Thyroid gland (tissue), 4 donors: ENCODE measurements at regions not wholly inside any gene's neighbourhood (a gene's known extent, or its start where the extent isn't known, plus 50 kb on each side); places are given as distances from the start of the nearest gene placed in this dataset.

ENCODE experiments used
- DNase-seq, 2 donors: peaks; one replicate each; pipeline ENCODE4 v3.0.0-alpha.2; 2019
- H3K27ac ChIP-seq, 3 donors: fragments of 200-600 bp; sonication (generic); 1 replicate in 2 of 3; 2 replicates in 1 of 3; pipeline ENCODE4 v1.5.1; 2016 to 2019; ENCODE audit warnings: mild to moderate bottlenecking in 1 of 3, moderate library complexity in 1 of 3
- H3K27me3 ChIP-seq: fragments of 200-600 bp; sonication (generic); one replicate; pipeline ENCODE4 v1.5.1; 2019
- H3K36me3 ChIP-seq, 2 donors: fragments of 200-600 bp; sonication (generic); one replicate each; pipeline ENCODE4 v1.5.1; 2016 to 2019
- H3K4me1 ChIP-seq, 2 donors: fragments of 200-600 bp; sonication (generic); one replicate each; pipeline ENCODE4 v1.5.1; 2017 to 2019
- H3K4me3 ChIP-seq, 3 donors: fragments of 200-600 bp; sonication (generic); replicated peaks in 1 of 3; 1 replicate in 2 of 3; 2 replicates in 1 of 3; pipeline ENCODE4 v1.5.1; 2016; ENCODE audit warnings: mild to moderate bottlenecking in 1 of 3
- H3K9me3 ChIP-seq: fragments of 200-600 bp; sonication (generic); one replicate; pipeline ENCODE4 v1.5.1; 2017
- POLR2A ChIP-seq, 2 donors: fragments of 450-650 bp; IDR thresholded peaks; one replicate each; pipeline ENCODE4 v1.6.1; 2017; ENCODE audit warnings: antibody characterized with exemption in 2 of 2, mild to moderate bottlenecking in 2 of 2, moderate library complexity in 1 of 2
- WGBS, 2 donors: methylation state at CpG; one replicate each; pipeline ENCODE4 v1.1.5; 2017; 5-methylcytosine and 5-hydroxymethylcytosine counted together
- intact Hi-C: fragments of 100-400 bp; cut with DNase I; formaldehyde crosslinking; loops from one replicate; pipeline ENCODE4 v1.15.1; 2023
- TF ChIP-seq, protein P1 (sequence below), 6 experiments: fragments of 200-600 bp in 3 of 6; fragments of 450-650 bp in 3 of 6; sonication (generic) in 3 of 6; IDR thresholded peaks; one replicate each; pipeline ENCODE4 v1.5.1; 2016 to 2019; ENCODE audit warnings: antibody characterized with exemption in 6 of 6, mild to moderate bottlenecking in 2 of 6, inconsistent platforms in 1 of 6, moderate library complexity in 1 of 6

- intact Hi-C loops: no loop called here
- Histone ChIP-seq H3K36me3 (no peaks in the 10 kb centered on the region), H3K9me3 (no peaks in the 10 kb centered on the region), H3K27me3 (no peaks in the 10 kb centered on the region), H3K4me3 (no peak overlapping the region), H3K4me1 (peaks cover 7 to 22% of the 10 kb centered on the region in 2 donors), H3K27ac (no peak overlapping the region)
- DNase-seq: no peak
- WGBS, 2 donors: 95 to 98% methylated on average over 3 of the region's 3 CpGs
- no peak for TF ChIP-seq POLR2A (IDR thresholded peaks at IDR 0.05)
- TF ChIP-seq, protein P1, sequence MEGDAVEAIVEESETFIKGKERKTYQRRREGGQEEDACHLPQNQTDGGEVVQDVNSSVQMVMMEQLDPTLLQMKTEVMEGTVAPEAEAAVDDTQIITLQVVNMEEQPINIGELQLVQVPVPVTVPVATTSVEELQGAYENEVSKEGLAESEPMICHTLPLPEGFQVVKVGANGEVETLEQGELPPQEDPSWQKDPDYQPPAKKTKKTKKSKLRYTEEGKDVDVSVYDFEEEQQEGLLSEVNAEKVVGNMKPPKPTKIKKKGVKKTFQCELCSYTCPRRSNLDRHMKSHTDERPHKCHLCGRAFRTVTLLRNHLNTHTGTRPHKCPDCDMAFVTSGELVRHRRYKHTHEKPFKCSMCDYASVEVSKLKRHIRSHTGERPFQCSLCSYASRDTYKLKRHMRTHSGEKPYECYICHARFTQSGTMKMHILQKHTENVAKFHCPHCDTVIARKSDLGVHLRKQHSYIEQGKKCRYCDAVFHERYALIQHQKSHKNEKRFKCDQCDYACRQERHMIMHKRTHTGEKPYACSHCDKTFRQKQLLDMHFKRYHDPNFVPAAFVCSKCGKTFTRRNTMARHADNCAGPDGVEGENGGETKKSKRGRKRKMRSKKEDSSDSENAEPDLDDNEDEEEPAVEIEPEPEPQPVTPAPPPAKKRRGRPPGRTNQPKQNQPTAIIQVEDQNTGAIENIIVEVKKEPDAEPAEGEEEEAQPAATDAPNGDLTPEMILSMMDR (IDR thresholded peaks at IDR 0.05): no peak
These were observed 124.4 kb upstream of the ZC3H12C start for GRCh38 chr11:109968781-109969180.

- H3K27me3 ChIP-seq: no peaks in the 10 kb centered on the region
- no peak overlapping the region for H3K27ac ChIP-seq
- DNase-seq: no peak
- intact Hi-C loops: no loop called here
- 74 to 77% methylated on average over 9 of the region's 9 CpGs for WGBS, 2 donors
- H3K4me3 ChIP-seq: no peak overlapping the region
- H3K4me1 ChIP-seq: peaks cover 7 to 22% of the 10 kb centered on the region in 2 donors
- H3K9me3 ChIP-seq: no peaks in the 10 kb centered on the region
- H3K36me3 ChIP-seq: no peaks in the 10 kb centered on the region
- TF ChIP-seq, protein P1 (IDR thresholded peaks at IDR 0.05): no peak
- no peak for TF ChIP-seq POLR2A (IDR thresholded peaks at IDR 0.05)
These were observed 122.5 kb upstream of the ZC3H12C start for GRCh38 chr11:109970516-109971183.

GRCh38 chr11:109971184-109971523 lies 122.0 kb upstream of the ZC3H12C start:
- intact Hi-C loops: no loop called here
- H3K4me3 ChIP-seq: no peak overlapping the region
- TF ChIP-seq POLR2A (IDR thresholded peaks at IDR 0.05): no peak
- TF ChIP-seq, protein P1 (IDR thresholded peaks at IDR 0.05): no peak
- no peak overlapping the region for H3K27ac ChIP-seq
- no peaks in the 10 kb centered on the region for H3K27me3 ChIP-seq
- peak; percentile 29 to 49 for DNase-seq
- H3K4me1 ChIP-seq: peaks cover 7 to 22% of the 10 kb centered on the region in 2 donors
- no peaks in the 10 kb centered on the region for H3K36me3 ChIP-seq
- WGBS, 2 donors: 3 to 7% methylated on average over 2 of the region's 2 CpGs
- no peaks in the 10 kb centered on the region for H3K9me3 ChIP-seq

GRCh38 chr11:109972181-109972715 lies 120.9 kb upstream of the ZC3H12C start:
- peaks cover 7 to 22% of the 10 kb centered on the region in 2 donors for H3K4me1 ChIP-seq
- no peak for TF ChIP-seq POLR2A (IDR thresholded peaks at IDR 0.05)
- TF ChIP-seq, protein P1 (IDR thresholded peaks at IDR 0.05): no peak
- H3K9me3 ChIP-seq: no peaks in the 10 kb centered on the region
- peak; percentile 54 to 61 for DNase-seq
- H3K27ac ChIP-seq: no peak overlapping the region
- H3K4me3 ChIP-seq: no peak overlapping the region
- WGBS, 2 donors: 39 to 41% methylated on average over 7 of the region's 7 CpGs
- no peaks in the 10 kb centered on the region for H3K27me3 ChIP-seq
- H3K36me3 ChIP-seq: no peaks in the 10 kb centered on the region
- intact Hi-C loops: no loop called here

- Histone ChIP-seq H3K4me1 (peaks cover 7 to 22% of the 10 kb centered on the region in 2 donors), H3K9me3 (no peaks in the 10 kb centered on the region), H3K36me3 (no peaks in the 10 kb centered on the region), H3K4me3 (no peak overlapping the region), H3K27me3 (no peaks in the 10 kb centered on the region), H3K27ac (no peak overlapping the region)
- DNase-seq: no peak
- intact Hi-C loops: no loop called here
- no peak for TF ChIP-seq POLR2A (IDR thresholded peaks at IDR 0.05)
These were observed 120.3 kb upstream of the ZC3H12C start for GRCh38 chr11:109972939-109973338.
